Head of caudate nucleus (tissue), 42 donors: ENCODE measurements at regions not wholly inside any gene's neighbourhood (a gene's known extent, or its start where the extent isn't known, plus 50 kb on each side); places are given as distances from the start of the nearest gene placed in this dataset.

Source experiments
- DNase-seq, 42 donors: peaks; one replicate each; pipeline versions ENCODE4 v3.0.0 to v3.0.0-alpha.2; 2020 to 2021; ENCODE audit warnings: mixed read lengths in 7 of 42
- intact Hi-C: fragments of 100-400 bp; cut with DNase I; formaldehyde crosslinking; loops from one replicate; pipeline ENCODE4 v1.15.0; 2022

GRCh38 chr18:76544511-76545345 is 49.7 kb upstream of the ZNF516 start:
- intact Hi-C loops, result no loop called here
- DNase-seq, result peak in 1 of 42 donors; percentile 31
